ENCODE measurements at regions not wholly inside any gene's neighbourhood (a gene's known extent, or its start where the extent isn't known, plus 50 kb on each side); places are given as distances from the start of the nearest gene placed in this dataset.

GRCh38 chr12:115886666-115887065 lies 390.8 kb downstream of the MED13L start:
- TF ChIP-seq, protein P1, sequence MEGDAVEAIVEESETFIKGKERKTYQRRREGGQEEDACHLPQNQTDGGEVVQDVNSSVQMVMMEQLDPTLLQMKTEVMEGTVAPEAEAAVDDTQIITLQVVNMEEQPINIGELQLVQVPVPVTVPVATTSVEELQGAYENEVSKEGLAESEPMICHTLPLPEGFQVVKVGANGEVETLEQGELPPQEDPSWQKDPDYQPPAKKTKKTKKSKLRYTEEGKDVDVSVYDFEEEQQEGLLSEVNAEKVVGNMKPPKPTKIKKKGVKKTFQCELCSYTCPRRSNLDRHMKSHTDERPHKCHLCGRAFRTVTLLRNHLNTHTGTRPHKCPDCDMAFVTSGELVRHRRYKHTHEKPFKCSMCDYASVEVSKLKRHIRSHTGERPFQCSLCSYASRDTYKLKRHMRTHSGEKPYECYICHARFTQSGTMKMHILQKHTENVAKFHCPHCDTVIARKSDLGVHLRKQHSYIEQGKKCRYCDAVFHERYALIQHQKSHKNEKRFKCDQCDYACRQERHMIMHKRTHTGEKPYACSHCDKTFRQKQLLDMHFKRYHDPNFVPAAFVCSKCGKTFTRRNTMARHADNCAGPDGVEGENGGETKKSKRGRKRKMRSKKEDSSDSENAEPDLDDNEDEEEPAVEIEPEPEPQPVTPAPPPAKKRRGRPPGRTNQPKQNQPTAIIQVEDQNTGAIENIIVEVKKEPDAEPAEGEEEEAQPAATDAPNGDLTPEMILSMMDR (IDR thresholded peaks at IDR 0.05; ENCODE audit: low read depth, low read length, missing input control), result no peak
- TF ChIP-seq, protein P2, sequence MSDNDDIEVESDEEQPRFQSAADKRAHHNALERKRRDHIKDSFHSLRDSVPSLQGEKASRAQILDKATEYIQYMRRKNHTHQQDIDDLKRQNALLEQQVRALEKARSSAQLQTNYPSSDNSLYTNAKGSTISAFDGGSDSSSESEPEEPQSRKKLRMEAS (IDR thresholded peaks at IDR 0.05), result no peak
- no peak for TF ChIP-seq RXRA (IDR thresholded peaks at IDR 0.05)
- TF ChIP-seq TAF1 (conservative IDR thresholded peaks at IDR 0.05), result no peak
- TF ChIP-seq, protein P3, sequence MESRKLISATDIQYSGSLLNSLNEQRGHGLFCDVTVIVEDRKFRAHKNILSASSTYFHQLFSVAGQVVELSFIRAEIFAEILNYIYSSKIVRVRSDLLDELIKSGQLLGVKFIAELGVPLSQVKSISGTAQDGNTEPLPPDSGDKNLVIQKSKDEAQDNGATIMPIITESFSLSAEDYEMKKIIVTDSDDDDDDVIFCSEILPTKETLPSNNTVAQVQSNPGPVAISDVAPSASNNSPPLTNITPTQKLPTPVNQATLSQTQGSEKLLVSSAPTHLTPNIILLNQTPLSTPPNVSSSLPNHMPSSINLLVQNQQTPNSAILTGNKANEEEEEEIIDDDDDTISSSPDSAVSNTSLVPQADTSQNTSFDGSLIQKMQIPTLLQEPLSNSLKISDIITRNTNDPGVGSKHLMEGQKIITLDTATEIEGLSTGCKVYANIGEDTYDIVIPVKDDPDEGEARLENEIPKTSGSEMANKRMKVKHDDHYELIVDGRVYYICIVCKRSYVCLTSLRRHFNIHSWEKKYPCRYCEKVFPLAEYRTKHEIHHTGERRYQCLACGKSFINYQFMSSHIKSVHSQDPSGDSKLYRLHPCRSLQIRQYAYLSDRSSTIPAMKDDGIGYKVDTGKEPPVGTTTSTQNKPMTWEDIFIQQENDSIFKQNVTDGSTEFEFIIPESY (IDR thresholded peaks at IDR 0.05), result no peak
- no peak for TF ChIP-seq SP1 (IDR thresholded peaks at IDR 0.05)
- no peak for TF ChIP-seq JUND (IDR thresholded peaks at IDR 0.05)
- TF ChIP-seq, protein P4, sequence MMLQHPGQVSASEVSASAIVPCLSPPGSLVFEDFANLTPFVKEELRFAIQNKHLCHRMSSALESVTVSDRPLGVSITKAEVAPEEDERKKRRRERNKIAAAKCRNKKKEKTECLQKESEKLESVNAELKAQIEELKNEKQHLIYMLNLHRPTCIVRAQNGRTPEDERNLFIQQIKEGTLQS (IDR thresholded peaks at IDR 0.05), result no peak
- no peak for TF ChIP-seq FOXA1 (IDR thresholded peaks at IDR 0.05)
- TF ChIP-seq GABPA (IDR thresholded peaks at IDR 0.05 in 1 of 2, conservative IDR thresholded peaks at IDR 0.05 in 1 of 2), result no peak

All from liver (tissue), 3 donors.